ENCODE measurements at regions not wholly inside any gene's neighbourhood (a gene's known extent, or its start where the extent isn't known, plus 50 kb on each side); places are given as distances from the start of the nearest gene placed in this dataset.

DNA sequence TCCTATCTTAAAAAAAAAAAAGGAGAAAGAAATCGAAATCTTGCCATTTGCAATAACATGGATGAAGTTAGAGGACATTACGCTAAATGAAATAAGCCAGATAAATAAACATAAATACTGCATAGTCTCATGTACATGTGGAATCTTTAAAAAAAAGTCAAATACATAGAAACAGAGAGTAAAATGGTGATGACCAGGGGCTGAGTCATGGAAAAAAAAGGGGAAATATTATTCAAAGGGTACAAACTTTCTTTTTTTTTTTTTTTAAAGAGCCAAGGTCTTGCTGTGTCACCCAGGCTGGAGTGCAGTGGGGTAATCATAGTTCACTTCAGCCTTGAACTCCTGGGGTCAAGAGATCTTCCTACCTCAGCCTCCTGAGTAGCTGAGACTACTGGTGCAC is 310.1 kb downstream of the ZNF608 start:
- no peak for TF ChIP-seq POLR2A (IDR thresholded peaks at IDR 0.05)
- TF ChIP-seq, protein P1, sequence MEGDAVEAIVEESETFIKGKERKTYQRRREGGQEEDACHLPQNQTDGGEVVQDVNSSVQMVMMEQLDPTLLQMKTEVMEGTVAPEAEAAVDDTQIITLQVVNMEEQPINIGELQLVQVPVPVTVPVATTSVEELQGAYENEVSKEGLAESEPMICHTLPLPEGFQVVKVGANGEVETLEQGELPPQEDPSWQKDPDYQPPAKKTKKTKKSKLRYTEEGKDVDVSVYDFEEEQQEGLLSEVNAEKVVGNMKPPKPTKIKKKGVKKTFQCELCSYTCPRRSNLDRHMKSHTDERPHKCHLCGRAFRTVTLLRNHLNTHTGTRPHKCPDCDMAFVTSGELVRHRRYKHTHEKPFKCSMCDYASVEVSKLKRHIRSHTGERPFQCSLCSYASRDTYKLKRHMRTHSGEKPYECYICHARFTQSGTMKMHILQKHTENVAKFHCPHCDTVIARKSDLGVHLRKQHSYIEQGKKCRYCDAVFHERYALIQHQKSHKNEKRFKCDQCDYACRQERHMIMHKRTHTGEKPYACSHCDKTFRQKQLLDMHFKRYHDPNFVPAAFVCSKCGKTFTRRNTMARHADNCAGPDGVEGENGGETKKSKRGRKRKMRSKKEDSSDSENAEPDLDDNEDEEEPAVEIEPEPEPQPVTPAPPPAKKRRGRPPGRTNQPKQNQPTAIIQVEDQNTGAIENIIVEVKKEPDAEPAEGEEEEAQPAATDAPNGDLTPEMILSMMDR (IDR thresholded peaks at IDR 0.05 in 4 of 5, conservative IDR thresholded peaks at IDR 0.05 in 1 of 5), result no peak
- Histone ChIP-seq H3K4me3 (no peak overlapping the region), H3K9me3 (peaks cover 0 to 3% (median 0%) of the 10 kb centered on the region in 3 donors), H3K36me3 (no peaks in the 10 kb centered on the region), H3K4me1 (peaks cover 11 to 12% of the 10 kb centered on the region in 2 donors), H3K27me3 (no peaks in the 10 kb centered on the region), H3K27ac (no peak overlapping the region)
- no peak for DNase-seq
- no peak for ATAC-seq
- in situ Hi-C loops (cut with MboI; ENCODE audit: low sequenced_read_pairs in 4 of 4) (no loop called here), intact Hi-C loops (cut with DNase I; ENCODE audit: low total_unique reads) (no loop called here)

DNA sequence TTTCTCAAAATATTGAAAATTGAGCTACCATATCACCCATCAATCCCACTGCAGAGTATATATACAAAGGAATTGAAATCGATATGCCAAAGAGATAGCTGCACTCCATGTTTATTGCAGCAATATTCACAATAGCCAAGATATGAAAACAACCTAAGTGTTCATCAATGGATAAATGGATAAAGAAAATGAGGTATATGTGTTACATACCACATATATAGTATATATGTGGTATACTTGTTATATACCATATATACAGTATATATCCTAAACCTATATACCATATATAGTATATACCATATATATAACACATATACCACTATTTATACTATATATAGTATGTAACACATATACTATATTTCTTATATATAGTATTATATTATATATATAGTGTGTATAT is 313.3 kb downstream of the ZNF608 start:
- no peaks in the 10 kb centered on the region for H3K4me1 ChIP-seq
- peaks cover 0 to 3% (median 0%) of the 10 kb centered on the region in 3 donors for H3K9me3 ChIP-seq
- no peaks in the 10 kb centered on the region for H3K27me3 ChIP-seq
- no peak overlapping the region for H3K27ac ChIP-seq
- in situ Hi-C loops (cut with MboI; ENCODE audit: low sequenced_read_pairs in 4 of 4) (no loop called here), intact Hi-C loops (cut with DNase I; ENCODE audit: low total_unique reads) (no loop called here)
- no peak for DNase-seq
- TF ChIP-seq POLR2A (IDR thresholded peaks at IDR 0.05), result no peak
- no peaks in the 10 kb centered on the region for H3K36me3 ChIP-seq
- ATAC-seq, result no peak
- H3K4me3 ChIP-seq, result no peak overlapping the region

- intact Hi-C loops (cut with DNase I; ENCODE audit: low total_unique reads), result no loop called here
- in situ Hi-C loops (cut with MboI; ENCODE audit: low sequenced_read_pairs in 4 of 4), result no loop called here
- ATAC-seq, result no peak
These were observed 324.9 kb downstream of the ZNF608 start for GRCh38 chr5:124421584-124421983.

DNA sequence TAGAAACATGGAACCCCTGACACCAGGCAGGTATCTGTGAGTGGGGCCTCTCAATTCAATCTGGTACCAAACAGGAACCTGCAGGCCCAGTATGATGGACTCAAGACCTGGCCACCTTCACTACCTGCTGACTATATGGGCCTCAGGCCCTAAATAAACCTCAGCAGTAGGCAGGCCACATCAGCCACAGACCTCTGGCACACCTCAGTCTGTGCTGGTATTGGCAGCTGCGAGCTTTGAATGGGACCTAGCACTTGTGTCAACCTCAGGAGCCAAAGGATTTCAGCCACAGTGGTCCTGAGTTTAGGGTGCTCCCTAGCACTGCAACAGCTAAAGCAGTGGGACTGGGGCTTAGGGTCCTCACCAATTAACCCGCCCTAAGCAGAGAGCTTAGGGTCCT is 325.5 kb downstream of the ZNF608 start:
- in situ Hi-C loops (cut with MboI; ENCODE audit: low sequenced_read_pairs in 4 of 4), result no loop called here
- Histone ChIP-seq H3K27ac (no peak overlapping the region), H3K4me1 (no peaks in the 10 kb centered on the region), H3K4me3 (no peak overlapping the region), H3K9me3 (no peaks in the 10 kb centered on the region), H3K27me3 (no peaks in the 10 kb centered on the region), H3K36me3 (no peaks in the 10 kb centered on the region)
- DNase-seq (no peak), ATAC-seq (no peak)
- intact Hi-C loops (cut with DNase I; ENCODE audit: low total_unique reads), result no loop called here
- TF ChIP-seq, protein P1 (IDR thresholded peaks at IDR 0.05 in 4 of 5, conservative IDR thresholded peaks at IDR 0.05 in 1 of 5), result no peak
- TF ChIP-seq POLR2A (IDR thresholded peaks at IDR 0.05), result no peak

More at GRCh38 chr5:124421584-124421983, 324.9 kb downstream of the ZNF608 start:
- Histone ChIP-seq H3K9me3 (no peaks in the 10 kb centered on the region), H3K27me3 (no peaks in the 10 kb centered on the region), H3K27ac (no peak overlapping the region), H3K36me3 (no peaks in the 10 kb centered on the region), H3K4me1 (no peaks in the 10 kb centered on the region), H3K4me3 (no peak overlapping the region)
- DNase-seq, result no peak
- TF ChIP-seq, protein P1 (IDR thresholded peaks at IDR 0.05 in 4 of 5, conservative IDR thresholded peaks at IDR 0.05 in 1 of 5), result no peak
- TF ChIP-seq POLR2A (IDR thresholded peaks at IDR 0.05), result no peak

DNA sequence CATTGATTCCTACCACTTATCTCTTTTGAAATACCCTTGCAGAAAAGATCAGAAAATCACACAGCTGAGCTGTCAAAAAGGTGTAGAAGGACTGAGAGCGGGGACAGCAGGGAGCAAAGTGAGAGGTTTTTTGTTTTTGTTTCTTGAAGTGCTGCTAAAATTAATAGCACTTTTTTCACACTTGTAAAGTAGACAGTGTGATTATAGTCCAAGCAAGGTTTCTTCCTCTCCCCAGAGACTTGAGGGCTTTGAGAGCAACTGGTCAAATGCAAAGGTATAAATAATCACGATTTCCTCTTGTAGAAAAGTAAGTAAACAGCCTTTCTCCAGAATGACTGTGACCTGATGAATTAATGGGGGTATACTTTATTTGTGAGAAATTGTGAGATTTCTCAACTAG is 326.9 kb downstream of the ZNF608 start:
- no peaks in the 10 kb centered on the region for H3K27me3 ChIP-seq
- no peak for DNase-seq
- no peak overlapping the region for H3K4me3 ChIP-seq
- H3K4me1 ChIP-seq, result no peaks in the 10 kb centered on the region
- TF ChIP-seq, protein P1 (IDR thresholded peaks at IDR 0.05 in 4 of 5, conservative IDR thresholded peaks at IDR 0.05 in 1 of 5), result no peak
- TF ChIP-seq POLR2A (IDR thresholded peaks at IDR 0.05), result no peak
- no peak overlapping the region for H3K27ac ChIP-seq
- intact Hi-C loops (cut with DNase I; ENCODE audit: low total_unique reads) (no loop called here), in situ Hi-C loops (cut with MboI; ENCODE audit: low sequenced_read_pairs in 4 of 4) (no loop called here)
- no peaks in the 10 kb centered on the region for H3K9me3 ChIP-seq
- ATAC-seq, result no peak
- H3K36me3 ChIP-seq, result no peaks in the 10 kb centered on the region

Data from gastrocnemius medialis (tissue), 4 donors.